ENCODE measurements at regions not wholly inside any gene's neighbourhood (a gene's known extent, or its start where the extent isn't known, plus 50 kb on each side); places are given as distances from the start of the nearest gene placed in this dataset.

GRCh38 chr17:13134076-13134475 lies 116.2 kb upstream of the ELAC2 start:
- Histone ChIP-seq H3K27me3 (ENCODE audit: control insufficient read depth in 2 of 2, insufficient read depth in 2 of 2, low read length in 2 of 2) (no peaks in the 10 kb centered on the region), H3K27ac (ENCODE audit: insufficient read depth, low read depth, low read length) (no peak overlapping the region), H3K9me3 (replicated peaks; ENCODE audit: control insufficient read depth, insufficient read depth, low read length) (peaks cover 2% of the 10 kb centered on the region), H3K9ac (replicated peaks; ENCODE audit: extremely low read depth, insufficient read depth, low read length) (no peak overlapping the region), H2AFZ (ENCODE audit: low read depth, low read length) (no peak overlapping the region), H3K36me3 (ENCODE audit: control insufficient read depth in 2 of 2, extremely low read depth in 1 of 2, insufficient read depth in 2 of 2, low read length in 2 of 2) (no peaks in the 10 kb centered on the region), H3K4me3 (replicated peaks in 1 of 3; ENCODE audit: insufficient read depth in 1 of 3, low read depth in 1 of 3, low read length in 3 of 3) (no peak overlapping the region), H3K4me2 (ENCODE audit: insufficient read depth, low read length) (no peak overlapping the region), H4K20me1 (replicated peaks; ENCODE audit: control insufficient read depth, extremely low read depth, insufficient read depth, low read length) (no peaks in the 10 kb centered on the region), H3K9me1 (replicated peaks; ENCODE audit: control insufficient read depth, extremely low read depth, insufficient read depth, low read length) (no peaks in the 10 kb centered on the region), H3K4me1 (ENCODE audit: control insufficient read depth, extremely low read depth, insufficient read depth, low read length) (no peaks in the 10 kb centered on the region), H3K79me2 (ENCODE audit: control insufficient read depth, insufficient read depth, low read length) (no peaks in the 10 kb centered on the region)
- POLR2A ChIA-PET: no interaction called here
- DNase-seq (ENCODE audit: low read depth, low spot score): no peak
- BruUV-seq (replicated peaks): no TSS peak
- dilution Hi-C loops (cut with MboI; ENCODE audit: extremely low pct_ligation_motif_present, low sequenced_read_pairs) (no loop called here), intact Hi-C loops (cut with micrococcal nuclease) (no loop called here)
- no peak for TF ChIP-seq FOS (IDR thresholded peaks at IDR 0.05; ENCODE audit: borderline replicate concordance, insufficient read depth, low read length)
- no peak for TF ChIP-seq POLR2AphosphoS5 (IDR thresholded peaks at IDR 0.05; ENCODE audit: insufficient read depth, low read depth, low read length)
- TF ChIP-seq CTCF (IDR thresholded peaks at IDR 0.05; ENCODE audit: extremely low read depth in 1 of 2, insufficient read depth in 1 of 2, low read depth in 1 of 2, low read length in 2 of 2): no peak
- no peak for TF ChIP-seq MAX (IDR thresholded peaks at IDR 0.05; ENCODE audit: insufficient read depth, insufficient read length)
- TF ChIP-seq MYC (IDR thresholded peaks at IDR 0.05; ENCODE audit: low read depth, low read length): no peak
- FAIRE-seq: no peak
- CTCF ChIA-PET: no interaction called here

- ChIA-PET CTCF (no interaction called here), POLR2A (no interaction called here)
- DNase-seq (ENCODE audit: low read depth, low spot score) (no peak), FAIRE-seq (no peak)
- Histone ChIP-seq H3K27ac (ENCODE audit: insufficient read depth, low read depth, low read length) (no peak overlapping the region), H2AFZ (ENCODE audit: low read depth, low read length) (no peak overlapping the region), H3K36me3 (ENCODE audit: control insufficient read depth in 2 of 2, extremely low read depth in 1 of 2, insufficient read depth in 2 of 2, low read length in 2 of 2) (no peaks in the 10 kb centered on the region), H4K20me1 (replicated peaks; ENCODE audit: control insufficient read depth, extremely low read depth, insufficient read depth, low read length) (no peaks in the 10 kb centered on the region), H3K27me3 (ENCODE audit: control insufficient read depth in 2 of 2, insufficient read depth in 2 of 2, low read length in 2 of 2) (no peaks in the 10 kb centered on the region), H3K4me2 (ENCODE audit: insufficient read depth, low read length) (no peak overlapping the region), H3K4me3 (replicated peaks in 1 of 3; ENCODE audit: insufficient read depth in 1 of 3, low read depth in 1 of 3, low read length in 3 of 3) (no peak overlapping the region), H3K9me1 (replicated peaks; ENCODE audit: control insufficient read depth, extremely low read depth, insufficient read depth, low read length) (no peaks in the 10 kb centered on the region), H3K79me2 (ENCODE audit: control insufficient read depth, insufficient read depth, low read length) (no peaks in the 10 kb centered on the region), H3K9me3 (replicated peaks; ENCODE audit: control insufficient read depth, insufficient read depth, low read length) (peaks cover 5% of the 10 kb centered on the region), H3K4me1 (ENCODE audit: control insufficient read depth, extremely low read depth, insufficient read depth, low read length) (no peaks in the 10 kb centered on the region), H3K9ac (replicated peaks; ENCODE audit: extremely low read depth, insufficient read depth, low read length) (no peak overlapping the region)
- BruUV-seq (replicated peaks): no TSS peak
- TF ChIP-seq CTCF (IDR thresholded peaks at IDR 0.05; ENCODE audit: extremely low read depth in 1 of 2, insufficient read depth in 1 of 2, low read depth in 1 of 2, low read length in 2 of 2) (no peak), EZH2 (IDR thresholded peaks at IDR 0.05; ENCODE audit: borderline replicate concordance, low read depth, low read length, severe bottlenecking) (no peak), MYC (IDR thresholded peaks at IDR 0.05; ENCODE audit: low read depth, low read length) (no peak), MAX (IDR thresholded peaks at IDR 0.05; ENCODE audit: insufficient read depth, insufficient read length) (no peak), JUN (IDR thresholded peaks at IDR 0.05; ENCODE audit: borderline replicate concordance, insufficient read depth, insufficient read length, low read depth) (no peak), POLR2A (IDR thresholded peaks at IDR 0.05; ENCODE audit: low read depth, low read length) (no peak), GATA2 (IDR thresholded peaks at IDR 0.05; ENCODE audit: insufficient read depth, insufficient read length, low read depth, low read length) (no peak), POLR2AphosphoS5 (IDR thresholded peaks at IDR 0.05; ENCODE audit: insufficient read depth, low read depth, low read length) (no peak), FOS (IDR thresholded peaks at IDR 0.05; ENCODE audit: borderline replicate concordance, insufficient read depth, low read length) (no peak)
- intact Hi-C loops (cut with micrococcal nuclease) (no loop called here), dilution Hi-C loops (cut with MboI; ENCODE audit: extremely low pct_ligation_motif_present, low sequenced_read_pairs) (no loop called here)
These were observed 113.4 kb upstream of the ELAC2 start for GRCh38 chr17:13131225-13131624.

Measured in endothelial cell of umbilical vein (primary cell).